ENCODE measurements at regions not wholly inside any gene's neighbourhood (a gene's known extent, or its start where the extent isn't known, plus 50 kb on each side); places are given as distances from the start of the nearest gene placed in this dataset.
"Not testable (repeated sequence)": the region's sequence is repeated elsewhere in the genome, so short reads cannot be mapped to it uniquely, and the experiment has no call there.

DNA sequence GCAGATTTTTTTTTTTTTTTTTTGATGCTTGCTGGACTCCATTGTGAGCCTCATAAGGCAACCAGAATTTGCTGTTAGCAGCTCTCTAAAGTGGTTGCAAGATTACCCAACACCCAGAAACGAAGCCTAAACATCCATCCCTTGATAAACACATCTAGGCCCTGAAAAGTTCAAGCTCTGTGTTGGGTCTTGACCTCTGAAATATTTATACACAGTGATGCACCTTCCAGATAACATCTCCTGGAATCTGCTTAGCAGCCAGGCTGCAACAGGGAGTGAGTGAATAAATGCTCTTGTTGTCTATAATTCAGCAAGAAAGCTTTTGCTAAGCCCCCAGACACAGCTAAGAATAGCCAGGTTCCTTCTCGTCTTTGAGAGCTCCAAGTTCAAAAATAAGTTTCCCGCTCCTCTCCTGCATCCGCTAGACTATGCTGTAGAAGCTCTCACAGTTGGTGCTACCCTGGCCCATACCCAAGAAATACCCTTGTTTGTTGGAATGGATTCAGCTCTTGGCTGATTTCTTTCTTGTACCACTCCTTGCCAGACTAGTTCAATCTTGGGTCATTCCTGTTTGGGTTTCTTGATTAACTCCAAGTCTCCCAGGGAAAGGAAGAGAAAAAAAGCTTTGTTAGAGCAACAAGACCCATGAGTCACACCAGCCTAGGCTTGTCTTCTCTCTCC lies 610.6 kb upstream of the TBX3 start:
- TF ChIP-seq, protein P1, sequence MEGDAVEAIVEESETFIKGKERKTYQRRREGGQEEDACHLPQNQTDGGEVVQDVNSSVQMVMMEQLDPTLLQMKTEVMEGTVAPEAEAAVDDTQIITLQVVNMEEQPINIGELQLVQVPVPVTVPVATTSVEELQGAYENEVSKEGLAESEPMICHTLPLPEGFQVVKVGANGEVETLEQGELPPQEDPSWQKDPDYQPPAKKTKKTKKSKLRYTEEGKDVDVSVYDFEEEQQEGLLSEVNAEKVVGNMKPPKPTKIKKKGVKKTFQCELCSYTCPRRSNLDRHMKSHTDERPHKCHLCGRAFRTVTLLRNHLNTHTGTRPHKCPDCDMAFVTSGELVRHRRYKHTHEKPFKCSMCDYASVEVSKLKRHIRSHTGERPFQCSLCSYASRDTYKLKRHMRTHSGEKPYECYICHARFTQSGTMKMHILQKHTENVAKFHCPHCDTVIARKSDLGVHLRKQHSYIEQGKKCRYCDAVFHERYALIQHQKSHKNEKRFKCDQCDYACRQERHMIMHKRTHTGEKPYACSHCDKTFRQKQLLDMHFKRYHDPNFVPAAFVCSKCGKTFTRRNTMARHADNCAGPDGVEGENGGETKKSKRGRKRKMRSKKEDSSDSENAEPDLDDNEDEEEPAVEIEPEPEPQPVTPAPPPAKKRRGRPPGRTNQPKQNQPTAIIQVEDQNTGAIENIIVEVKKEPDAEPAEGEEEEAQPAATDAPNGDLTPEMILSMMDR (conservative IDR thresholded peaks at IDR 0.05): no peak
- no peak for TF ChIP-seq ZFX (IDR thresholded peaks at IDR 0.05)

DNA sequence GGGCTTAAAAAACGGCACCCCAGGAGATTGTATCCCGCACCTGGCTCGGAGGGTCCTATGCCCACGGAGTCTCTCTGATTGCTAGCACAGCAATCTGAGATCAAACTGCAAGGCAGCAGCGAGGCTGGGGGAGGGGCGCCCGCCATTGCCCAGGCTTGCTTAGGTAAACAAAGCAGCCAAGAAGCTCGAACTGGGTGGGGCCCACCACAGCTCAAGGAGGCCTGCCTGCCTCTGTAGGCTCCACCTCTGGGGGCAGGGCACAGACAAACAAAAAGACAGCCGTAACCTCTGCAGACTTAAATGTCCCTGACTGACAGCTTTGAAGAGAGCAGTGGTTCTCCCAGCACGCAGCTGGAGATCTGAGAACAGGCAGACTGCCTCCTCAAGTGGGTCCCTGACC lies 601.5 kb upstream of the TBX3 start:
- not testable (repeated sequence) for H3K27ac ChIP-seq

More for the DNA sequence above, 610.6 kb upstream of the TBX3 start:
- peak overlapping the region; percentile 5; the same call in 1 of the 2 replicates for H3K27ac ChIP-seq

DNA sequence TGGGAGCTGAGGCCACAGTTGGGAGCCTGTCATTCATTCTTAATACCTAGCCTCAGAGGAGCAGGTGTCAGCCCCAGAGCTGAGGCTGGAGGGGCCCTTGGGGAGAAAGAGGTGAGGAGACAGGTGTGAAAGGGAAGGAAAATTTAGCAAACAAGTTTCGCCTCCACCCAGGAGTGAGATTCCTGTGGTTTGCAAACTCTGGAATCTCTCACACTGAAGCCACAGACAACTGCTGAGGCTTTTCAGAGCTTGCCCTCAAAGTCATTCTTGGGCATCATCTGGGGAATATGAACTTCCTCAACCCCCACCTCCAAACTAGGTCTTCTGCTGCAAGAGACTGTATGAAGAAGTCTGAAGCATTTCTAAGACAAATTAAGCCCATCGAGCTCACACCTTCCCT lies 589.5 kb upstream of the TBX3 start:
- TF ChIP-seq, protein P1 (conservative IDR thresholded peaks at IDR 0.05): no peak
- TF ChIP-seq ZFX (IDR thresholded peaks at IDR 0.05): no peak
- no peak overlapping the region for H3K27ac ChIP-seq

DNA sequence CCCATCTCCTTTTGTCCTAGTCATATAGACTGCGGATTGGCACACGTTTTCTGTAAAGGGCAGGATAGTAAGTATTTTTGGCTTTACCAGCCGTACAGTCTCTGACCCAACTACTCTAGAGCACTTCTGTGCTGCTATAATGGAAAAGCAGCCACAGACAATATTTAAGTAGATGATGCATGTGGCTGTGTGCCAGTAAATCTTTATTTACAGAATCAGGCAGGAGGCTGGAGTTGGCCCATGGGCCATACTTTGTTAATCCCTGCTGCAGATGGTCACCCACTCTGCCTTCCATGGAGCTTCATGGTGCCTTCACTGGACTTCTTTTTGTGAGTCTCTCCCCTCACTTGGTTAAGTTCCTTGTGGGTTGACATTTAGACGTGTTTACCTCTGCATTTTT lies 584.5 kb upstream of the TBX3 start:
- no peak for TF ChIP-seq ZFX (IDR thresholded peaks at IDR 0.05)
- TF ChIP-seq, protein P1 (conservative IDR thresholded peaks at IDR 0.05): no peak
- peak overlapping the region; percentile 58; the same call in 1 of the 2 replicates for H3K27ac ChIP-seq

DNA sequence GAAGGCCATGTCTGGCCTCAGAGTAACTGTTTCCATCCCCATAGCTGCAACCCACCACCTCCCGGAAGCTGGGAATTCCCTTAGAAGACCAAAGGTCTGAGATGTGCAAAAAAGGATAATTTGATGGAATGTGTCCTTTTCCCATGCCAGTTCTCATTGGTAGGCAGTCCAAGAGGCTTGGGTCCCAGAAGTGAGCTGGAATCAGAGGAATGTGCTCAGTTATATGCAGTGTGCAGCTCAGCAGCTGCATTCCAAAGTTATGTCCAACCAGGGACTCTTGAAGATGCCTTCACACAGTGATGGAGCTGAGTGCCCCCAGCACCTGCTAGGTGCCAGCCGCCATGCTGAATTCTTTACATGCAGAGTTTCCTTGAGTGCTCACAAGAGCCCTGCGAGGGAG lies 583.9 kb upstream of the TBX3 start:
- no peak overlapping the region; the same call in 1 of the 2 replicates for H3K27ac ChIP-seq
- TF ChIP-seq, protein P1 (conservative IDR thresholded peaks at IDR 0.05): no peak
- no peak for TF ChIP-seq ZFX (IDR thresholded peaks at IDR 0.05)

DNA sequence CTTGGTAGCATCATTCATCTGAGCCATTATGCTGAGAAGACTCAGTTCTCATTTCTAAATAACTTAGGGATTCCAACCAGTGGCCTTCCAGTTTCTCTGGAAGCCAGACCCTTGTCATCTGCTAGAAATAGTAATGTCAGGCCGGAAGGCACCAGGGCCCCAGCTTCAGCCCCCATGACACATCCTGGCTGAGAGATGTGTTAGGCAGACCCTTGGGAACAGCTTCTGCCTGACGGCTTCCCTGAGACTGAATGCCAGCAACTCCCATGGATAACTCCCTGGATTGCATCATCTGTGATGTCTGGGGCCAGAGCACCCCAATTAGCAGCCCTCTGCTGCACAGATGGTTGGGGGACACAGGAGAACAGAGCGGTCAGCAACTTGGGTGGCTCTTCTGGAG lies 583.5 kb upstream of the TBX3 start:
- H3K27ac ChIP-seq: no peak overlapping the region; the same call in 1 of the 2 replicates
- TF ChIP-seq, protein P1 (conservative IDR thresholded peaks at IDR 0.05): no peak
- no peak for TF ChIP-seq ZFX (IDR thresholded peaks at IDR 0.05)

DNA sequence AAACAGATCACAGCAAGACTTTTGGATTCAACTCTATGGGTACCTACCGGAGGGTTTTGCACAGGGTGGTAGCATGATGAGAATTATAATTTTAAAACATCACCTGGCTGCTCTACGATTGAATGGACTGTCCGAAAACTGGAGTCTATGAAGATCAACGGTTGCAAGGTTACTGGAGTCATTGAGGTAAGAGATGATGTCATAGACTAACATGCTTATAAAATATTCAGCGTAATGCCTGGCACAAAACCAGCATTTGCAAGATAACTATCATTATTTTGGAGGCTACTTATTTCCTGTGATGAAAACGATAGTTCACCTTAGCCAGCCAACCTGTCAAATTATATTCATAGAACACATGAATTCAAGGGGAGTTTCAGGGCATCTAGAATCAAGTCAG lies 580.6 kb upstream of the TBX3 start:
- TF ChIP-seq, protein P1 (conservative IDR thresholded peaks at IDR 0.05): no peak
- no peak for TF ChIP-seq ZFX (IDR thresholded peaks at IDR 0.05)
- no peak overlapping the region for H3K27ac ChIP-seq

Data from C4-2B (cell line).